ENCODE measurements at regions not wholly inside any gene's neighbourhood (a gene's known extent, or its start where the extent isn't known, plus 50 kb on each side); places are given as distances from the start of the nearest gene placed in this dataset.
"Not testable (repeated sequence)": the region's sequence is repeated elsewhere in the genome, so short reads cannot be mapped to it uniquely, and the experiment has no call there.

DNA sequence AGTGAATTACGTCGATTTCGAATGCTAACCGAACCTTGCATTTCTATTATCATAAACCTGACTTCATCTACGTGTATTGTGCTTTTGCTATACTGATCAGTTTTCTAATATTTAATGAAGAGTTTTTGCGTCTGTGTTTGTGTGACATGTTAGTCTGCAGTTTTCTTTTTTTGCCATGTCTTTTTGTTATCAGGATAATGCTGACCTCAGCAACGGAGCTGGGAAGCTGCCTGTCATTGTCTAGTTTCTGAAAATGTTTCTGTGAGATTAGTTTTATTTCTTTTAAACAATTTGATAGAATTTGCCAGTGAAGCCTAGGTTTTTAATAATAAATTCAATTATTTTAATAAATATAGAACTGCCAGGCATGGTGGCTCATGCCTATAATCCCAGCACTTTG, 139.3 kb downstream of the LAT start:
- not testable (repeated sequence) for DNase-seq

DNA sequence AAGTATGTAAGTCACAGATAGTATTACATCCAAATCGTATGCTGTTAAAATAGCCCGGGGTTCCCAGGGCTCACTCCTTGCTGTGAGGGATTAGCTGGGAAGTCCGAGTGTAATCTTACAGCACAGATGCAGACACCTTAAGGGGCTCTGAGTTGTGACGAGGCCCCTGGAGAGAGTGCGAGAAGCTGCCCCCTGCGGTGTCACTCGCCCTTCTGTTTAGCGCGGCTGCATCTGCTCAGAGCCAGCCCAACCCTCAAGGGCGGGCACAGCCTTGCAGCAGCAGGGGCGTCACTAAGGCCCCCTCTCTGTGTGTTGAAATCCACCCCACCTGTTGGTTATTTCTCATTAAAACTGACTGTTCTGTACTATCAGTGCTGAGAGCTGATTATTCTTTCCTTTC, 135.8 kb downstream of the LAT start:
- peak; percentile 64 for DNase-seq

DNA sequence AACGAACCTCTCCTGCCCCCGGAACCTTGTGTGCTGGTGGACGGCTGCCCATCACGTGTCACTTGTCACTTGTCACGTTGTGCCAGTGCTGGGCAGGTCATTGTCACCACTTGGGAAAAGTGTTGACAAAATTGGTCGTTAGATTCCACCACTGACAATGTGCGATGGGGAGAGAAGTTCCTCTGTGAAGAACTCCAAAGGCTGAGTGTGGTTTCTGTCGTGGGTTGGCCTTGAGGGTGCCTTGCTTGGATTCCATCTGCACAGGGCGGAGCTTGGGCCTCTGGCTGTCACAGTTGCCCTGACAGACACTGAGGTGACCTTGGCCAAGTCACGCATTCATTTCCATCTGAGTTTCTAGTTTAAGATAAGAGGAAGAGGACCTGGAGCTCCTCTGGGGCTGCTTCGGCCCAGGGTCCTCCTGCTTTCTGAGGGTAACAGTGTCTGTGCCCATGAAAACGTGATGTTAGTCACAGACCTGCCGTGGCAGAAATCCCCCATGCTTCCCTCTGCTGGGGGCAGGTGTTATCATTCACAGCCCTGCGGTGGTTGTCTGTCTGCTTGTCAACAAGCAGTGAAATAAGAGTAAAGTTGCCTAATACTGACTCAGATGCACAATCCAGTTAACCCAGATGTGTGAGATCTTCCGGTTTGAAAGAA, 133.6 kb downstream of the LAT start:
- DNase-seq, result not testable (repeated sequence)

DNA sequence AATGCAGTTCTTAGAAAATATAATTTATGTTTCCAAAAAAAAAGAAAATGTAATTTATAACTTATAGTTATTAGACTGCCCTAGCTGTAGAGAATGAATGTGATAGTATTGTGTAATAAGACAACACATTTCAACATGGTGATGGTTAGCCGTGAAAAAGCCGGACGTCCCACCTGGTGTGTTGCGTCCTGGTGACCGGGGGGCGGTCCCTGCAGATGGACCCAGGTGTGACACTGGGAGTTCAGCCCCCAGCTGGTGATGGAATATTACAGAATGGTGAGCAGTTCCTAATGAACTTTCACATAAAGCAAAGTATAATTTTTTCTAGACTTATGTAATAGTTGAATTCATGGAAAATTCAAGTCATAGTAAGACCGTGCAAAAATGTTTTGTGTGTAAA, 132.8 kb downstream of the LAT start:
- no peak for DNase-seq

DNA sequence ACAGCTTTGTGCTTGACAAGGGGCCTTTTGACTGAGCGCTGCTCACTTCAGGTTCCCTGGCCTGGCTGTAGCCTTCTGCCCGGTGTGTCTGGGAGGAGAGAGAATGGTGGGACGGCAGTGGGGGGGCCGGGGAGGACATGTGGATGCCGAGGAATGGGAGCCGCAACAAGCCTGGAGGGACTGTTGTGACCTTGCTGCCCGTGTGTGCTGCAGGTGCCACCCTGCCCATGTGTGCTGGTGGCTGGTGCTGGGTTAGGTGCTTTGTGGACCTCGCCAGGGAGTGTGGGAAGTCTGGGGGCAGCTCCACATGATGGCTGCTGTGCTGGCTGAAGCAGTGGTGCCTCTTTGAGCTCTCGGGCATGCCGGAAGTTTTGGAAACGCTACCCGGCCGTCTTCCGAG, 132.1 kb downstream of the LAT start:
- DNase-seq, result no peak

DNA sequence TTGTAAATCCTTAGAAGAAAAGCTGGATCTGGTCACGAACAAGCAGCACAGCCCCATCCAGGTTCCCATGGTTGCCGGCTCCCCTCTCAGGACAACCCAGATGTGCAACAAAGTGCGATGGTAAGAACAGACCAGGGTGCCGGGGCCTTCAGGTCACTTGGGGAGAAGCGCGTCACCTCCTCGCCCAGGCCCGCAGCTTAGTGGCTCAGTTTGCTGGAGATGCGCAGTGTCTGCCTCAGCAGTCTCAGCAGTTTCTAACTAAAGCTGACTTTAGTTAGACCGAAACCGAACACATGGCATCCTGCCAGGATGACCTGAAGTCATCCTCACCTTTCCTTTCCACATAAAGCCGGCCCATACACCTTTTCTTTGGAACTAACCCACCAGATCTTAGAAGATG, 131.4 kb downstream of the LAT start:
- not testable (repeated sequence) for DNase-seq

DNA sequence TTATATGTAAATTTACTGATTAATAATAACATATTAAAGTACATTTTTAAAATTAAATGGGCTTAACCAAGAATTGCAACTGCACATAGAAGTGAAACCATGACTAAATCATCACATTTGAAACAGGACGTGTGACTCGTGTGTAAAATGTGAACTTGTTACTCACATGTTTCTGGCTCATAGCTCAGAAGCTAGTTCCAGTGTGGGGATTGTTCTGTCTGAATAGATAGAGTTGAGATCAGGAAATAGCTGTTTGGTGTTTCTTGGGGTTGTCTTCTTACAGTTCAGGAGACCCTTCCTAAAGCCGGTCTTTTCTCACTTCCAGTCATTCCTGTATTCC, 130.9 kb downstream of the LAT start:
- not testable (repeated sequence) for DNase-seq

DNA sequence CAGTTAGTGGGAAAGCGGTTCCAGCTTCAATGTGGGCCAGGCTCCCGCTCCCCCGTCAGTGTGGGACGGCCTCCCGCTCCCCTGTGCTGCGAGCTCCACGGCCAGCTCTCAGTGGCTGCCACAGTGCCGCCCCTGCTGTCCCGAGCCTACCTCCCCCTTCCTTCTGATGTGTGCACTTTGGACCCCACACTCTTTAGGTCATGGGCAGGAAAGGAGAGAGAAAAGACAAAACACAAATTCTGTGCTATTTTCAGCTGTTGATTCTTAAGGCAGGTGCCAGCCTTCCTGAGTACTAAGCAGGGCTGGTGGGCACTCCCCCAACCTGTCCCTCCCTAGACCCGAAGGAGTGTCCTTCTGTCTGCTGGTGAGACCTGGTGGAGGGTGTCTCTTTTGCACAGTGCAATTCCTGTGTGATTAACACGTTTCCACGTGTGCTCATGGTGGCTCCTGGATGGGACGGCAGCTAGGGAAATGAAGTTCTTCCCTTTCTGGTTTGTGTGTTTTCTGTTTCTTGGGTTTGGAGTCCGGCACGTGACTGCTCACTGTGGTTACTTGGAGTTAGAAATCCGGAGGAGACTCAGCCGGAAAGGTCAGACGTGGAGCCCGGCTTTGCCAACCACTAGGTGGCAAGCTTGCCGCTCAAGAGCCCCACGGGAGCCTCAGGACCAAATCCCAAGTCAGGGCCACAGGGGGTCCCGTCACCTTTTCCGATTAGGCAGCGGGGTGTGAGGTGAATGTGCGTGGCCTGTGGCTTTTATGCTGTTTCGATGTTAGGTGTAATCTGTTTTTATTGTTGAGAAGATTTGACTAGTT, 130.3 kb downstream of the LAT start:
- peak; percentile 33 for DNase-seq

DNA sequence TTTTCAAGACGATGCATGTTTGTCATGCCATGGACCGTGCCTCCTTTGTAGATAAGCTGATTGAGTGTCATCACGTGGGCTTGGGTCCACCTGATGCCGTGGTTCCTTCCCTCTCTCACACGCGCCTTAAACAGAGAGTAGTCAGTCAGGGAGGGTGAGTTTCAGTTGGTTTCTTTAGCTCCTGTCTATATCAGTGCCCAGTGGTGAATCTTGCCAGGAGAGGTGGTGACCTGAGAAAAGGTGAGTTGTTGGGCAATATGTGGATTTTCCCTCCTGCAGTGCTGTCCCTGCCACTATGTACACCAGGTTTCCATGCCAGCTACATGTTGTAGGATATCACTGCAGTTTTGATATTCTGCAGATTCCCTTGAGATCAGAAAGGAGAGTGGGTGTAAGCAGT, 129.7 kb downstream of the LAT start:
- DNase-seq, result no peak

DNA sequence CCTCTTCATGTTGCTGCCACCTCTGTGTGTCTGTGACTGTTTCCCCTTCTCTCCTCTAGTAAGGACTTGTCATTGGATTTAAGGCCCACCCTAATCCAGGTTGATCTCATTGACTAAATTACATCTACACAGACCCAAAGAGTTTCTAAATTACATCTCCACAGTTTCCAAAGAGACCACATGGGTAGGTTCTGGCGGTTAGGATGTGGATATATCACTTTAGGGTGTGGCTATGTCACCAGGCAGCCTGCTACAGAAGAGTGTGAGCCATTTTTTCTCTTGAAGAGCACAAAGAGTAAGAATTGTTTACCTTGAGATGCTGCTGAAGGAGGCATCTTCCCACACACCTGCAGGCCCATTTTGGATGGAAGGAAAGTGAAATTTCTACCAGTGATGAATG, 128.6 kb downstream of the LAT start:
- not testable (repeated sequence) for DNase-seq

DNA sequence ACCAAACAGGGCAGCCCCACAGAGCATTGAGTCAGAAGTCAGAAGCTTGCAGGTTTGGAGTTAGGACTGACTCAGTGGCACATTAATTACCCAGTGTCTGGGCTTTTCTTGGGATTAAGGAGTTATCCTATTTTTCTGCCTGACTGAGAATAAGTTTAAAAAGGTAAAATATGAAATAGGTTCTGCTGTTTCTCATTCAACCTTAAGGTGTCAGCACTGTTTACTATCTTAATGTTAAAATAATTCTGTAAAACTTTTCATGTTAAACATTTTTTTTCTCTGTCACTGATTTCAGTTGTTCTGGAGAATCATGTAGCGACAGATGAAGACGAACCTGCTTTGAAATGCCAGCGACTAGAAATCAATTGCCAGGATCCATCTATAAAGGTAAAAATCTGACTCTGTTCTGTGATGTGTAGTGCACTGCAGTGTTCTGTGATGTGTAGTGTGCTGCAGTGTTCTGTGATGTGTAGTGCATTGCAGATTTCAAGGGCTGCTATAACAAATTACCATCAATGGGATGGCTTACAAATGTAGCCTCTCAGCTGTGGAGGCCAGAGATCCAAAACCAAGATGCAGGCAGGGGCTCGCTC, 128.0 kb downstream of the LAT start:
- DNase-seq, result no peak

DNA sequence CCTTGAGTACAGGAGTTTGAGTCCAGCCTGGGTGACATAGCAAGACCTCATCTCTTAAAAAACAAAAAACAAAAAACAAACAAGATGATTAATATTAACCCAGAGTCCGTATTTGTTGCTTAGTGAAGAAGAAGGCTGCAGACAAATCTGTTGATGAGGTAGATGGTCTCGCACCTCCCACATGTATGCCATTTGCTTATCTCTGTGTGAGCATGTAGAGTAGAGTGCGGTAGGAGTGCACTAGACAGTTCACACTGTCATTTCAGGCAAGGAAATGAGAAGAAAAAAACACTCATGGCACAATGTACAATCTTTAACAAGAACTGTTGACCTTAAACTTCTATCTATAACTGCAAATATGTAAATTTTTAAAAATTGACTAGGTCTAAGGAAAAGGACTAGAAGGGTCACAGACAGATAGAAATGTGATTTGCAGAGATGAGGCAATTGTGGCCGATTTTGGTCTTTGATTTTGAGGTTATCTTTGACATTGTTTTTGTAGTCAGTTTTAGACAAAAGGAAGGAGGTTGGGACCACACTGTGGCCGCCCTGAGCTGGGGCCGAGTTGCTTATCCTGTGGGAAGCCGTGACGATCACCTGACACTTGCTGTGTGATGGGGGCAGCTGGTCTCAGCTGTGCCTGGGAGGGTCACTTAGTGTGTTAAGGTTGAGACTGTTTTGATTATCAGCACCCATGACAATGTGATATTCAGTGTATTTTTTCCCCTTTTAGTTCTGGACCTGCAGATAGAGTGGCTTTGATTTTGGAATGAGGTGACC, 127.2 kb downstream of the LAT start:
- DNase-seq, result not testable (repeated sequence)

DNA sequence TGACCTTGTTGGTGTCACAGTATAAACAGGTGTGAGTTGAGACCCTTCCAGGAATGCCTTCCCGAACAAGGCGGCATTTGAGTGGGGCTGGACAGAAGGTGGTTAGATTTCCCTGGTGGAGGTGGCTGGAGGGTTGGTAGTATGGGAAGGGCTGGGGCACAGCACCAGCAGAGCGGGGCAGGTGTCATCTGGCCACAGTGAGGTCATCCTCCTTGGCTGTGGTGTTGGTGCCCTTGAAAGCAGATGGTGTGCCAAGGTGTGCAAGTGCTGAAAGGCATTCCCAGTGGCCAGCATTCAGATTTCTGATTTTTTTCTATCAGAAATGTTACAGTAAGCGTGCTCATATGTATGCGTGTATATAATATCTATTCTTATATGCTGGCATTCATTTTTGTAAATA, 126.6 kb downstream of the LAT start:
- DNase-seq, result no peak

DNA sequence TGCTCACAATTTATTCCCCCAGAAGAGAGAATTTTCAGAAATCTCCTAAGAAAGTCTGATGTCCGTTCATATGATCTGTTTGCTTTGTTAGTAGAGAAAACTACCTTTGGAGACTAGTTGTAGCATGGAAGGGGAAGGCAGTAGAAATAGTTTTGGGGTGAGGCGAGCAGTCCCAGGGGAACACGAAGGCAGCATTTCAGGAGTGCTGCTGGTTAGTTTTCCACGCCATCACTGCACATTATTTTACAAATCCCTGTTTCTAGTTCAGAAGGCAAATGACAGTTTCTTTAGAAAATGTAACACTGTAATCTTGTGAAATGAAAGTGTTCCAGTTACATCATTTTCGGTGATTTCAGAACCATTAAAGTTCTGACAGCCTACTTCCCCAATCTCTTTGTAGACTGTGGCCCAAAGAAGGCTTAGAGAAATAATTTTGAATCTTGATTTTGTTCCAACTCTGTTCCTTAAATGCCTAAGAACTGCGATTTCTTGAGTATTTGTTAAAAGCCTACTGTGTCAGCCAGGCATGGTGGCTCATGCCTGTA, 123.8 kb downstream of the LAT start:
- not testable (repeated sequence) for DNase-seq

DNA sequence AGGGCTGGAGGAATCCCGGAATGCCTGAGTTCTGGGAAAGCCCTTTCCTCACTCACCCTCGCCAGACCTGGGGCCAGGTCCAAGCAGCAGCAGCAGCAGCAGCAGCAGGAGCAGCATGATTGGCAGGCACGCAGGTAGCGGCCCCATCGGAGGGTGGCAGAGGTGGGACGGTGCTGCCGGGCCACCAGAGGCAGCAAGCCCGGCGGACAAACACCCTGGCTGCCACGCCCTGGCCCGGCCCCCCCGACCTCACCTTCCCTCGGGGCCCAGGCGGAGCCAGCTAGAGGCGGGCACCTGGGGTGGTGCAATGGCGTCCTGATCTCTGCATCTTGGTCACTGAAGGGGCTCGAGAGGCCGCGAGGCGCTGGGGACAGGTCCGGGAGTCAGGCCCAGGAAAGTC, 122.4 kb downstream of the LAT start:
- DNase-seq, result no peak

DNA sequence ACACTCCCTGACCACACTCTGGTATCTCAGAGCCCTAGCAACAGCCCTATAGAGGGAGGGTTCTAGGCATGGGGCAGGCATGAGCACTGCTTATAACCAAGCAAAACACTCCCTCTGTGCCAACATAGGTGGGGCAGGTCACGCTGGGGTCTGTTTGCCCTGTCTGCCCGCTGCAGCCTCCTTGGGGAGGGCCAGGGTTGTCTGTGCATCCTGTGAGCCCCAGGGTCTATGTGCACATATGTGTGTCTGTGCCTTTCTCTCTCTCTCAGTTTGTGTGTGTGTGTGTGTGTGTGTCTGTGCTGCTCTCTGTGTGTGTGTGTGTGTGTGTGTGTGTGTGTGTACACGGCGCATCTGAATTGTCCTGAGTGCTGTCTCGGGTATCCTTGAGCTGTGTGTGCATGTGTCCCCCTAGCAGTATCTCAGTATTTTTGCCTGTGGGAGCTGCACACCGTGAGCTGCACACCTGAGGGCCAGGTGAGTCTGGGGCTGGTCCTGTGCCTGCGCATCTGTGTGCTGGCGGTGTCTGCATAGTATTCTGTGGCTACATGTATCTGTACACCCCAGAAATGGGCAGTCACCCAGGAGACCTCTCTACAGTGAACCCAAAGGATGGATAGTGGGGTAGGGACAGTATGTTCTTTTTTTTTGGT, 121.5 kb downstream of the LAT start:
- DNase-seq, result not testable (repeated sequence)

DNA sequence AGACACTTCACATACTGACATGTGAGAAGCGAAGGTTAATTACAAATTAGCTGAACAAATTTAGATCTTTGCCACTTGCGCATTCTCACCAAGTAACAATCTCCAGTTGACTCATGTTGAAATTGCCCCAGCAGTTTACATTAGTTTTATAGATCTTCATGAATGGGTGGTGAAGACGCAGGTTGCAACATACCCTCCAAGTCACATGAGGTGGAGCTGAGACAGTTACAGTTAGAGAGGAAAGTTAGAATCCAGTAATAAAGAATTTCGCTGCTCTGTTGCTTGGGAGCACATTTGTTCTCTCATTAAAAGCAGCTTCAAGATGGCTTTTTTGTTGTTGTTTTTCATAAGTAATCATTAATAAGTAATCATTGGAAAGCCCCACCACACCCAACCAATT, 119.7 kb downstream of the LAT start:
- DNase-seq, result not testable (repeated sequence)

DNA sequence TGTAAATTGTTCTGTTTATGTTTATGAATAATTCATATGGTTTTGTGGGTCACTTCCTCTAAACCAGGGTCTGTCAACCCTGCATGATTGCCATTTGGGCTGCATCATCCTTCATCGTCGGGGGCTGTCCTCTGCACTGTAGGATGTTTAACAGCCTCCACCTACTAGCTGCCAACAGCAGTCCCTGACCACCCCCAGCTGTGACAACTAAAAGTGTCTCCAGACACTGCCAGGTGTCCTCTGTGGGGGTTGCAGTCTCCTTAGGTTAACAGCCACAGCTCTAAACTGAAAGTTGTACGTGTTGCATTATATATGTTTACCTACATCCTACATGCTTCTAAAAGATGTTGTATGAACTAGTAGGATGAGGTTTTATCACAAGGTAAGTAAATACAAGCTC, 113.1 kb downstream of the LAT start:
- DNase-seq, result not testable (repeated sequence)

DNA sequence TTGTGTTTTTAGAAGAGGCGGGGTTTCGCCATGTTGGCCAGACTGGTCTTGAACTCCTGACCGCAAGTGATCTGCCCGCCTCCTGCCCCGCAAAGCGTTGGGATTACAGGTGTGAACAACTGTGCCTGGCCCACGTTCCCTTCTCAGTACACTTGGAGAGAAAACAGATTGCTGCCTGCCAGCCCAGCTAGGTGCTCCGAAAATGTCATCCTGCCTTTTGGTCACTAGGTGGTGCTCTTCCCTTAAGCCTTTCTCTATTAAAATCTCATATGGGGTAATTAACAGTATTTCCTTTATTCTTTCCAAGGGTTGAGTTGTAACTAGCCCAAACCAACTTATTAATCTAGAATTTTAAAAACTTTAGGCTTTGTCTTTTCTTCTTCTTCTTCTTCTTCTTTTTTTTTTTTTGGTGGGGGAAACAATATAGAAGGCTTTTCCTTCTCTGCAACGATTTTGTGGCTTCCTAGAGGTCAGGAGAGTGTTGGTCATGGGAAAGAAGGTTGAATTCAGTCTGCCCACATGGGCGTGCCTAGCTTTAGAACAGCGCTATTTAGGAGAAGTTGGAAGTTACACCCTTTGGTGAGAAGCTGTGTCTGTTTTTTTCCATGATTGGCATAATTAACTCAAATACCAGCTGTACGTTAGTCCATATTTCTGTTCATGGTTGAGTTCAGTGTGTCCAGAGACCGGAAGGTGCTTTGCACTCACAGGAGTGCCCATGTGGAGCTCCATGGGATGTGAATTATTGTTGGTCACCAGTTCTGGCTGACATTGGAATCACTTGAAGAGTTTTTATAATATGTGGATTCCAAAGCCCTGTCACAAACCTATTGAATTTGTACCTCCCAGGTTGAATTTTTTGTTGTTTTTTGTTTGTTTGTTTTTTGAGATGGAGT, 110.1 kb downstream of the LAT start:
- DNase-seq, result not testable (repeated sequence)

DNA sequence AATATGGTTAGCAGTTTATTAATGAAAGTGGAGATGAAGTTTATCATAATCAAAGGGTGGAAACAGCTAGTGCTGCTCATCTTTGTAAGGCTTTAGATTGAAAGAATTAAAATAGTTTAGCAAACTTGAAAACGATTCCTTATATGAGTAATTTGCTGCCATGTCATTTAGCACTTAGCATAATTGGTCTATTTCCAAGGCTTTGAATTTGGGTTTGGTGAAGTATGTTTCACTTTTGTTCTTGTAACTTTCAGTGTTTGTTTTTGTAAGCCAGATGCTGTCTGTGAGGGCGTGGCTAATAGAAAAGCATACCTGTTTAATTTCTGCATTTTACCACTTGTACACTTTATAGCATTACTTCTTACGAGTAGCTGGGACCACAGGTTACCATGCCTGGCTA, 109.5 kb downstream of the LAT start:
- DNase-seq, result not testable (repeated sequence)

DNA sequence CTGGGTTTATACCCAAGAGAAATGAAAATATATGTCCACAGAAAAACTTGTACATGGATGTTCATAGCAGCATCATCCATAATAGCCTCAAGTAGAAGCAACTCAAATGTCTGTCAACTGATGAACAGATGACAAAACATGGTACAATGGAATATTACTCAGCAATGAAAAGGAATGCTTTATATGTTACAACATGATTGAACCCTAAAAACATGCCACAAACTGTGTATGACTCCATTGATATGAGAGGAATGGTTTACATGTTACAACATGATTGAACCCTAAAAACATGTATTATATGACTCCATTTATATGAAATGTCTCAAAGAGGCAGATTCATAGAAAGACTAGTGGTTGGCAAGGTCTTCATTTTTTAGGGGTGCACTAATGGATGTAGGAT, 104.8 kb downstream of the LAT start:
- not testable (repeated sequence) for DNase-seq

DNA sequence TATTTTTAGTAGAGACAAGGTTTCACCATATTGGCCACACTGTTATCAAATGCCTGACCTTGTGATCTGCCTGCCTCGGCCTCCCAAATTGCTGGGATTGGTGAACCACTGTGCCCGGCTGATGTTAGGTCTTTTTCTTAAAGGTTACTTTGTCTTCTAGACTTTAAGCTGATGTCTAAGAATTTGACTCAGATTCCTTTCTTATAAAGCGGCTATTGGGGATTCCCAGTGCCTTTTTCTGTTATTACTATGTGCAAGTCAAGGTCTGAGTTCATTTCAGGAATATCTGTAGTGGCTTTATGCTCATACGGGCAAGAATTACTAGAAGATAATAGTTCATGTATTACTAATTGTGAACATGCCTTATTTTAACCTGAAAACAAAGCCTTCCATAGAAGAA, 102.8 kb downstream of the LAT start:
- DNase-seq, result not testable (repeated sequence)
